NCI-H1417 treated with DMSO at 0.1 percent for 48 hours (cell line): ENCODE measurements at regions not wholly inside any gene's neighbourhood (a gene's known extent, or its start where the extent isn't known, plus 50 kb on each side); places are given as distances from the start of the nearest gene placed in this dataset.

ENCODE experiments used
- DNase-seq: peaks from one replicate; lab custom pipeline; 2025; lab: John Stamatoyannopoulos, UW

DNA sequence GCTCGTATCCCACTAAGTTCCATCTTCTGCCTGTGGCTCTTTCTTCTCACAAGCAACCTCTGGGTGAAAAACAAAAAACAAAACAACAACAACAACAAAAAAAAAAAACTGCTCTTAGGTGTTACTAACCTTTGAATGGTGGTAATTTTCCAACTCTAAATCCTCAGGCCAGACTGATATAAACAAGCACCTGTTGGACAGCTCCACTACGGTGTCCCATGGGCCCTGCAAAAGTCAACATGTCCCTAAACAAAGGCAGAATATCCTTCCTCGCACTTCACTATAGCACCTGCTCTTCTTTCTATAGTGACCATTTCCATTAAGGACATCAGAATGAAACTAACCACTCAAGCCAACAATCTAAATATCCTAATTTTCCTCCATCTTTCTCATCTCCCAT, 54.6 kb upstream of the PARM1 start:
- DNase-seq: no peak

GRCh38 chr4:74875451-74875850, 57.5 kb upstream of the PARM1 start:
- no peak for DNase-seq

GRCh38 chr4:74874753-74875367, 58.1 kb upstream of the PARM1 start:
- no peak for DNase-seq

DNA sequence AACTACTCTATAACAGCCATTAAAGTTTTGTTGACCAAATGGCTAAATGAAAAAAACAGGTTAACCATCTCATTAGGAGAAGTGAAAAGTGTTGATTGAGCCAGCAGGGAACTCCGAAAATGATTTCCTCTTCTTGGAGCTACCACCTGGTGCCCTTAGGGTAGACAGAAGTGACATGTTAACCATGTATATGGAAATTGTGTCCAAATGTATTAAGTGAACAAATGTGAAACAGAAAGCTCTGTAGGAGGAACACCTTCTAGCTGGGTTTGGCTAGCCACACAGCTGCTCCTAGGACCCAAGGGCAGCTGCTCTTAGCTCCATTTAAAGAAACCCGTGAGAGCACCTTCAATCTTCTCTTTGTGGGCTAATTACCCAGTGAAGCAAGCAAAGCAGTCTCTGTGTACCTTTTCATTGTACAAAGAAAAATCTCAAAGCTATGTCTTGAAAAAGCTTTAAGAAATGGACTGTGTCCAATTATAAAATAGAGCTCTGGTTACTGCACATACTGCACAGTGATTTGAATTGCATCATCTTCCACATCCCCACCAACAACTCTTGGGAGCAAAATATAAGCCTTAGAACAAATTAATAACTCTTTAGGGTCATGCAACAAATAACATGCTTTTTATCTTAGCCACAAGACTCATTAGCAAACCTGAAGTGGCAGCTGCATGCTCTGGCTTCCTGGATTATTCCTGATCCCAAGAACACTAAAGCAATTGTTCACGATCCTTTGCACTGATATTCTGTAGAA, 59.2 kb upstream of the PARM1 start:
- DNase-seq: peak; percentile 76

DNA sequence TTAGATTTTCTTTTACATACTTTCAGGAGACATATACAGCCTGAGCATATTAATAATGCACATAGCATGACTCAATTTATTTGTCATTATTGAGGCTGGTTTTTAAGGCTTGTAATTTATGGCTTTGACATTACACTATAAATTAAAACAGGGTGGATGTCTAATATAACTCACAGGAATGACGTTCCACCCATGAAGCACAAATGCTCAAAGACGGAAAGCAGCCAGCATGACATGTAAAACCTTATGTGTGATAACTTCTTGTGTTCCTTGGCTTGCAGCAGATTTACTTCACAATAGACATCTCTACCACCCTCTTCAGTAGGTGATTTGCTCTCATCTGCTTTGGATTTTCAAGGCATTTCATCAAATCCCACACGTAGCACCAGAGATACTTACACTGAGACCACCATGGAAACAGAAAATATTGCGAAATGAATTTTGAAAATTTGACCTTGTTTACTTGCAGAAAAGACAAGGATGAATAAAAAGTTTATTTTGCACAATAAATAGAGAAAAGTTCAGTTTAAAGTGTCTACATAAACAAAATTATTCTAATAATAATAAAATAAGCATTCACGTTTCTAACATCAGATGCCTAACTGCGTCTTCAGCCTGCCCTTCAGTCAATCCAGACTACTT, 64.7 kb upstream of the BTC start:
- no peak for DNase-seq

DNA sequence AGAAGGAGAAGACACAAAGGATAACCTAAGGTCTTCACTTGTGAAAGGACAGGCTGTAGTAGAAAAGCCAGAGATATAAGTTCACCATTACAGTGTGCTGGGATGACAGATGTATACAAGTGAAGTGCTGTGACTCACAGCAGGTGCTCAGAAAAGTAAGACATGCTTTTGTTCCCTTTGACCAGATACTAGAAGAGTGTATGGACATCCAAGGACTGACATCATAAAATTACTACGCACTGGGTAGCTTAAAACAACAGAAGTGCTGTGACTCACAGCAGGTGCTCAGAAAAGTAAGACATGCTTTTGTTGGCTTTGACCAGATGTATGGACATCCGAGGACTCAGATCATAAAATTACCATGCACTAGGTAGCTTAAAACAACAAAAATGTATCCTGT, 61.6 kb upstream of the BTC start:
- no peak for DNase-seq

DNA sequence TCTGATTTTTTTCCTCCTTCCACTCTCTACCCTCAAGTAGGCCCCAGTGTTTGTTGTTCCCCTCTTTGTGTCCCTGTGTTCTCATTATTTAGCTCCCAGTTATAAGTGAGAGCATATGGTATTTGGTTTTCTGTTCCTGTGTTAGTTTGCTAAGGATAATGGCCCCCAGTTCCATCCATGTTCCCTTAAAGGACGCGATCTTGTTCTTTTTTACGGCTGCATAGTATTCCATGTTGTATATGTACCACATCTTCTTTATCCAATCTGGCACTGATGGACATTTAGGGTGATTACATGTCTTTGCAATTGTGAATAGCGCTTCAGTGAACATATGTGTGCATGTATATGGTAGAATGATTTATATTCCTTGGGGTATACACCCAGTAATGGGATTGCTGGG, 54.5 kb upstream of the BTC start:
- DNase-seq: no peak

DNA sequence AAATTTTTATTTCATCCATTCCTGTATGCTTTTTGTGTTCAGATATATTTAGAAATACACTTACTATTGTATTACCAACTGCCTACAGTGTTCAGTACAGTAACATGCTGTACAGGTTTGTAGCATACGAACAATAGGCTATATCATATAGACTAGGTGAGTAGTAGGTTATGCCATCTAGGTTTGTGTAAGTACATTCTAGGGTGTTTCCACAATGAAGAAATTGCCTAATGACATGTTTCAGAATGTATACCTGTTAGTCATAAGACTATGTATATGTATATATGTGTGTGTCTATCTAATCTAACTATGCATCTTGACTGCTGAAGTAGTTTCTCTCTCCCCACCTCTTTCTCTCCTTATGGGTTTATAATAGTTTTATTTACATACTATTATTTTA, 51.5 kb upstream of the BTC start:
- no peak for DNase-seq
